GM06990 (cell line): ENCODE measurements at regions not wholly inside any gene's neighbourhood (a gene's known extent, or its start where the extent isn't known, plus 50 kb on each side); places are given as distances from the start of the nearest gene placed in this dataset.
"Not testable (repeated sequence)": the region's sequence is repeated elsewhere in the genome, so short reads cannot be mapped to it uniquely, and the experiment has no call there.

Source experiments
- DNase-seq: peaks from one replicate; pipeline ENCODE4 v3.0.0-alpha.2; 2011; ENCODE audit not compliant: insufficient read length; ENCODE audit errors: extremely low read depth
- H3K27me3 ChIP-seq: replicated peaks from 2 replicates; pipeline ENCODE4 v1.6.0; 2011; ENCODE audit warnings: low read length; ENCODE audit not compliant: control insufficient read depth, insufficient read depth
- H3K36me3 ChIP-seq: 2 replicates; pipeline ENCODE4 v1.5.1; 2011; ENCODE audit warnings: low read length; ENCODE audit not compliant: control insufficient read depth, insufficient read depth
- H3K4me3 ChIP-seq: replicated peaks from 2 replicates; pipeline ENCODE4 v1.5.1; 2011; ENCODE audit warnings: low read depth, mild to moderate bottlenecking, control low read depth, low read length
- CTCF ChIP-seq: IDR thresholded peaks from 2 replicates; pipeline ENCODE4 v1.5.1; 2011; ENCODE audit warnings: low read length, control low read depth, mild to moderate bottlenecking, inconsistent platforms; ENCODE audit not compliant: insufficient read depth, poor library complexity, severe bottlenecking

GRCh38 chr22:22121445-22121844 is 123.1 kb upstream of the VPREB1 start:
- DNase-seq = no peak
- Histone ChIP-seq H3K4me3 (no peak overlapping the region), H3K36me3 (no peaks in the 10 kb centered on the region), H3K27me3 (no peaks in the 10 kb centered on the region)
- no peak for TF ChIP-seq CTCF

GRCh38 chr22:22120160-22120559 is 124.4 kb upstream of the VPREB1 start:
- no peaks in the 10 kb centered on the region for H3K27me3 ChIP-seq
- no peak for DNase-seq
- H3K4me3 ChIP-seq = no peak overlapping the region
- no peak for TF ChIP-seq CTCF
- H3K36me3 ChIP-seq = no peaks in the 10 kb centered on the region

- H3K27me3 ChIP-seq = no peaks in the 10 kb centered on the region
- DNase-seq = no peak
- H3K4me3 ChIP-seq = no peak overlapping the region
- H3K36me3 ChIP-seq = no peaks in the 10 kb centered on the region
- TF ChIP-seq CTCF = no peak
These were observed 125.6 kb upstream of the VPREB1 start for GRCh38 chr22:22118987-22119386.

GRCh38 chr22:22117864-22118544 is 126.6 kb upstream of the VPREB1 start:
- DNase-seq, H3K27me3 ChIP-seq, H3K4me3 ChIP-seq, H3K36me3 ChIP-seq: not testable (repeated sequence)

- not testable (repeated sequence) for H3K36me3 ChIP-seq, DNase-seq, H3K4me3 ChIP-seq, H3K27me3 ChIP-seq
These were observed 127.4 kb upstream of the VPREB1 start for GRCh38 chr22:22116997-22117770.

- no peak for TF ChIP-seq CTCF
- no peak for DNase-seq
- Histone ChIP-seq H3K36me3 (no peaks in the 10 kb centered on the region), H3K27me3 (no peaks in the 10 kb centered on the region), H3K4me3 (no peak overlapping the region)
These were observed 130.9 kb upstream of the VPREB1 start for GRCh38 chr22:22113701-22114100.
